ENCODE measurements at regions not wholly inside any gene's neighbourhood (a gene's known extent, or its start where the extent isn't known, plus 50 kb on each side); places are given as distances from the start of the nearest gene placed in this dataset.
A peak's percentile ranks its signal among the peaks of the same experiment; 100 is the strongest.

- TF ChIP-seq GABPA (IDR thresholded peaks at IDR 0.05; ENCODE audit: low read depth, low read length) (no peak), GABPA (CRISPR knock-in tag; IDR thresholded peaks at IDR 0.05; ENCODE audit: low read depth) (no peak), THAP9 (CRISPR knock-in tag; IDR thresholded peaks at IDR 0.05; ENCODE audit: borderline replicate concordance) (peak; percentile 66; the same call in 1 of the 2 replicates), GPBP1L1 (CRISPR knock-in tag; IDR thresholded peaks at IDR 0.05) (no peak), KDM1A (CRISPR knock-in tag; IDR thresholded peaks at IDR 0.05) (no peak), MIER3 (CRISPR knock-in tag; IDR thresholded peaks at IDR 0.05; ENCODE audit: borderline replicate concordance) (no peak), BCL3 (CRISPR knock-in tag; IDR thresholded peaks at IDR 0.05) (peak; percentile 83), EED (CRISPR knock-in tag; IDR thresholded peaks at IDR 0.05) (peak; percentile 85), GFI1 (CRISPR knock-in tag; IDR thresholded peaks at IDR 0.05; ENCODE audit: borderline replicate concordance) (no peak; the same call in 1 of the 2 replicates), ZNF317 (CRISPR knock-in tag; IDR thresholded peaks at IDR 0.05) (0 out of 2 replicates have a peak, but pooled peaks have one; percentile 35), ZNF704 (CRISPR knock-in tag; IDR thresholded peaks at IDR 0.05; ENCODE audit: borderline replicate concordance) (0 out of 2 replicates have a peak, but pooled peaks have one; percentile 39), ZNF883 (CRISPR knock-in tag; IDR thresholded peaks at IDR 0.05; ENCODE audit: not compliant biosample characterization) (peak; percentile 97), SRSF9 (IDR thresholded peaks at IDR 0.05; ENCODE audit: borderline replicate concordance, insufficient read depth, low read depth, low read length, poor library complexity, severe bottlenecking) (no peak), ZNF20 (CRISPR knock-in tag; IDR thresholded peaks at IDR 0.05) (no peak), SNRNP70 (IDR thresholded peaks at IDR 0.05; ENCODE audit: low read depth, low read length) (no peak), KLF15 (CRISPR knock-in tag; IDR thresholded peaks at IDR 0.05; ENCODE audit: borderline replicate concordance) (no peak), U2AF2 (IDR thresholded peaks at IDR 0.05; ENCODE audit: low read depth, low read length) (no peak), PRDM4 (CRISPR knock-in tag; IDR thresholded peaks at IDR 0.05; ENCODE audit: borderline replicate concordance) (no peak), ZNF7 (CRISPR knock-in tag; IDR thresholded peaks at IDR 0.05) (peak; percentile 22; the same call in 1 of the 2 replicates)
Measured at GRCh38 chr17:77281122-77281903, 140.5 kb downstream of the SEC14L1 start (continued).

Measured in HepG2 (cell line).